Mesothelial cell of epicardium (in vitro differentiated cells): ENCODE measurements at regions not wholly inside any gene's neighbourhood (a gene's known extent, or its start where the extent isn't known, plus 50 kb on each side); places are given as distances from the start of the nearest gene placed in this dataset.

Experiments used
- DNase-seq, 2 experiments: peaks; one replicate each; pipeline ENCODE4 v3.0.0; 2021; ENCODE audit warnings: low spot score in 2 of 2; ENCODE audit not compliant: unreplicated experiment in 2 of 2
- H3K27ac Mint-ChIP-seq: 2 replicates; pipeline ENCODE4 v1.8.0; 2021; ENCODE audit warnings: mixed read lengths
- H3K27me3 Mint-ChIP-seq: 2 replicates; pipeline ENCODE4 v1.8.0; 2021; ENCODE audit warnings: low read depth, mixed read lengths
- H3K36me3 Mint-ChIP-seq: 2 replicates; pipeline ENCODE4 v1.8.0; 2021; ENCODE audit warnings: mixed read lengths
- H3K4me1 Mint-ChIP-seq: 2 replicates; pipeline ENCODE4 v1.8.0; 2021; ENCODE audit warnings: mixed read lengths
- H3K4me3 Mint-ChIP-seq: 2 replicates; pipeline ENCODE4 v1.8.0; 2021; ENCODE audit warnings: mild to moderate bottlenecking, moderate library complexity, mixed read lengths
- H3K9me3 Mint-ChIP-seq: 2 replicates; pipeline ENCODE4 v1.8.0; 2021; ENCODE audit warnings: mixed read lengths
- TF ChIP-seq, protein P1 (sequence below): fragments of 200-600 bp; sonication (generic); IDR thresholded peaks from one replicate; pipeline ENCODE4 v1.5.0; 2021; ENCODE audit warnings: antibody characterized with exemption; ENCODE audit not compliant: unreplicated experiment

- Mint-ChIP-seq H3K27ac (no peak overlapping the region), H3K4me3 (no peak overlapping the region), H3K9me3 (peaks cover 3% of the 10 kb centered on the region), H3K36me3 (no peaks in the 10 kb centered on the region), H3K27me3 (peaks cover 2% of the 10 kb centered on the region), H3K4me1 (no peaks in the 10 kb centered on the region)
- DNase-seq: no peak
- TF ChIP-seq, protein P1, sequence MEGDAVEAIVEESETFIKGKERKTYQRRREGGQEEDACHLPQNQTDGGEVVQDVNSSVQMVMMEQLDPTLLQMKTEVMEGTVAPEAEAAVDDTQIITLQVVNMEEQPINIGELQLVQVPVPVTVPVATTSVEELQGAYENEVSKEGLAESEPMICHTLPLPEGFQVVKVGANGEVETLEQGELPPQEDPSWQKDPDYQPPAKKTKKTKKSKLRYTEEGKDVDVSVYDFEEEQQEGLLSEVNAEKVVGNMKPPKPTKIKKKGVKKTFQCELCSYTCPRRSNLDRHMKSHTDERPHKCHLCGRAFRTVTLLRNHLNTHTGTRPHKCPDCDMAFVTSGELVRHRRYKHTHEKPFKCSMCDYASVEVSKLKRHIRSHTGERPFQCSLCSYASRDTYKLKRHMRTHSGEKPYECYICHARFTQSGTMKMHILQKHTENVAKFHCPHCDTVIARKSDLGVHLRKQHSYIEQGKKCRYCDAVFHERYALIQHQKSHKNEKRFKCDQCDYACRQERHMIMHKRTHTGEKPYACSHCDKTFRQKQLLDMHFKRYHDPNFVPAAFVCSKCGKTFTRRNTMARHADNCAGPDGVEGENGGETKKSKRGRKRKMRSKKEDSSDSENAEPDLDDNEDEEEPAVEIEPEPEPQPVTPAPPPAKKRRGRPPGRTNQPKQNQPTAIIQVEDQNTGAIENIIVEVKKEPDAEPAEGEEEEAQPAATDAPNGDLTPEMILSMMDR: no peak
Observed at GRCh38 chr15:94653071-94653470, 421.7 kb downstream of the MCTP2 start.

DNA sequence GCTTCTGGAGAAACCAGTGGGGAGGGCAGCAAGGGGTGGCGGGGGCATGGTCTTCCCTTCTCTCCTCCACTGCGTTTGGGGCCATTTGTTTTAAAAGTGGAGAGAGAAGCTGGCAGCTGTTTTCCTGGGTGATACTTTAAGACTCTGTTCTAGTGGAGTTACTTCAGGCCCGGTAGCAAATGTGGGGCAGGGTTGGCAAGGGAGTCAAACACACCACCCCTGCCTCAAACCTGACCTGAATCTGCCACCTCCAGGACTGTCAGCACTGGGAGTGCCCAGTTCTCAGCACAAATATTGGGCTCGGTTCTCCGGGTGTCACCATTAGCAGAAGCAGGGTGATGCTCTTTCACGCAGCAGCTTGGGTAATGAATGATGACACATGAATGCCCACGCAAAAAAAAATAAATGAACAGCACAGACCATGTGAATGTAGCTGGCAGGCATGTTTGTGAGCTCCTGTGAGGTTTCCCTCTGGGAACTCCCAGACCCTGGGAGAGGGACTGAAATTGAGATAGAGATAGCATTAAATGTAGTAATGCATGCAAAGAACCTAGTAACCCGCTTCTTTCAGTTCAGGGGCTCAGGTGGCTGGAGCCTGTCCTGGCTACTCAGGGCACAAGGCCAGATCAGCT is 424.0 kb downstream of the MCTP2 start:
- no peaks in the 10 kb centered on the region for H3K36me3 Mint-ChIP-seq
- no peaks in the 10 kb centered on the region for H3K4me1 Mint-ChIP-seq
- H3K9me3 Mint-ChIP-seq: peaks cover 3% of the 10 kb centered on the region
- no peak overlapping the region for H3K27ac Mint-ChIP-seq
- DNase-seq: no peak
- H3K27me3 Mint-ChIP-seq: peaks cover 2% of the 10 kb centered on the region
- TF ChIP-seq, protein P1: no peak
- no peak overlapping the region for H3K4me3 Mint-ChIP-seq

DNA sequence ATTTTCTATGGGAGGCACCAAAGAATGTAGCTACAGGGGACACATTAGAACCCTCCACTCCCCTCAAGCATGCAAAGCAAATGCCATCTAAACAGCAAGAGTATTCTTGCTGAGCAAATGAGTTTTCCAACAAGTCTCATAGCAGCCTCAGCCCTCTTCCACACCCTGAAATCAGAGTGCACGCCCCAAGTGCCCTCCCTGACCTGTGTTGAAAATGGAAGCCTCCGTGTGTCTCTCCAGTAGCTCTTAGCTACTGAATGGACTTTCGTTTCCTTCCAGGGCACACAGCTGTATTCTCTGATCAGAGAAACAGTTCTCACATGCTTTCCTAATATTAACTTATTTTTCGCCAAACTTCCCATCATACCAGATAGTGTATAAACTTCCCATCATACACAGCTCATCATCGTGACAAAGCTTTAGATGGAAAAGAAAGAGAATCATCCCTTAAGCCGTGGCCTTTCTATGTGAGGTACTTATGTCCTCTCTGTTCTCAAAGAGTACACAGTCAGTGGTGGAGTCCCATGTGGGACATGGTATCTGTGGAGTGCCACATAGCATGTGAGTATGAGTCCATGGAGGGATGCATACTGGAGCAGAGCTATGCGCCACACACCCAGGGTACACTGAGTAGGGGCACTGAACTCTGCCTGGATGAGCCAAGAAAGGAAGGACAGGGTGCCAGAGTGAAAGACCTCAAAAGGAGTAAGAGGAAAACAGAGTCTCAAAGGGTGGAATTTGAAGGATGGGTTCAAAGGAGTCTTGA is 434.5 kb downstream of the MCTP2 start:
- TF ChIP-seq, protein P1: no peak
- peaks cover 6% of the 10 kb centered on the region for H3K4me1 Mint-ChIP-seq
- no peaks in the 10 kb centered on the region for H3K9me3 Mint-ChIP-seq
- H3K4me3 Mint-ChIP-seq: no peak overlapping the region
- no peak overlapping the region for H3K27ac Mint-ChIP-seq
- no peaks in the 10 kb centered on the region for H3K36me3 Mint-ChIP-seq
- no peak for DNase-seq
- no peaks in the 10 kb centered on the region for H3K27me3 Mint-ChIP-seq

- H3K27me3 Mint-ChIP-seq: no peaks in the 10 kb centered on the region
- DNase-seq: no peak
- H3K4me1 Mint-ChIP-seq: peaks cover 10% of the 10 kb centered on the region
- H3K36me3 Mint-ChIP-seq: no peaks in the 10 kb centered on the region
- TF ChIP-seq, protein P1: no peak
- no peak overlapping the region for H3K27ac Mint-ChIP-seq
- no peak overlapping the region for H3K4me3 Mint-ChIP-seq
- H3K9me3 Mint-ChIP-seq: no peaks in the 10 kb centered on the region
Observed at GRCh38 chr15:94666553-94666952, 435.2 kb downstream of the MCTP2 start.

DNA sequence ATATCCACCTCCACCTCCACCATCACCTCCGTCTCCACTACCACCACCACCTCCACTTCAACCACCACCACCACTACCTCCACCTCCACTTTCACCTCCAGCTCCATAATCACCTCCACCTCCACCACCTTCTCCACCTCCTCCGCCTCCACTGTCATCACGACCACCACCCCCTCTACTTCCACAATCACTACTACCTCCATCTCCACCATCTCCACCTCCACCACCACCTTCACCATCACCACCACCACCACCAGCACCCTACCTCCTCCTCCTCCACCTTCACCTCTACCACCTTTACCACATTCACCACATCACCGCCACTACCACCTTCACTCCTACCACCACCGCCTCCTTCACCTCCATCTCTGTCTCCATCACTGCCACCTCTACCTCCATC is 435.7 kb downstream of the MCTP2 start:
- H3K36me3 Mint-ChIP-seq: no peaks in the 10 kb centered on the region
- peaks cover 16% of the 10 kb centered on the region for H3K4me1 Mint-ChIP-seq
- H3K9me3 Mint-ChIP-seq: no peaks in the 10 kb centered on the region
- no peak overlapping the region for H3K4me3 Mint-ChIP-seq
- TF ChIP-seq, protein P1: no peak
- H3K27ac Mint-ChIP-seq: no peak overlapping the region
- no peak for DNase-seq
- H3K27me3 Mint-ChIP-seq: no peaks in the 10 kb centered on the region
